ENCODE measurements at regions not wholly inside any gene's neighbourhood (a gene's known extent, or its start where the extent isn't known, plus 50 kb on each side); places are given as distances from the start of the nearest gene placed in this dataset.

- no peaks in the 10 kb centered on the region for H3K23me2 ChIP-seq (ENCODE audit: insufficient read length, low read depth, low read length, poor library complexity, severe bottlenecking)
- no peaks in the 10 kb centered on the region for H3K9me3 ChIP-seq (ENCODE audit: control insufficient read depth, low read depth, low read length)
- H3T11ph ChIP-seq (ENCODE audit: low read length), result no peak overlapping the region
- H2BK5ac ChIP-seq (ENCODE audit: insufficient read length, low read length), result no peak overlapping the region
- no peak overlapping the region for H4K5ac ChIP-seq (ENCODE audit: insufficient read length, low read depth, low read length)
- no peaks in the 10 kb centered on the region for H3K36me3 Mint-ChIP-seq (ENCODE audit: insufficient read depth in 1 of 3, low read depth in 3 of 3)
- no peak overlapping the region for H3K9ac ChIP-seq (ENCODE audit: extremely low read depth, insufficient read length, low read length)
- H3K14ac ChIP-seq (ENCODE audit: insufficient read depth, low read length), result no peak overlapping the region
- no peaks in the 10 kb centered on the region for H4K20me1 ChIP-seq (ENCODE audit: control insufficient read depth, insufficient read depth, insufficient read length)
- no peak overlapping the region for H2BK20ac ChIP-seq (ENCODE audit: low read depth, low read length, poor library complexity, severe bottlenecking)
- H3K4me3 Mint-ChIP-seq, result no peak overlapping the region
- H3K18ac ChIP-seq (ENCODE audit: insufficient read length, low read depth, low read length), result no peak overlapping the region
- no peaks in the 10 kb centered on the region for H3K79me2 ChIP-seq (ENCODE audit: insufficient read depth, low read length)
- no peak overlapping the region for H3K56ac ChIP-seq (ENCODE audit: insufficient read length, low read depth, low read length)
- no peaks in the 10 kb centered on the region for H3K79me1 ChIP-seq (ENCODE audit: insufficient read depth, low read depth, low read length, poor library complexity, severe bottlenecking)
- H3K27me3 ChIP-seq (ENCODE audit: insufficient read depth, low read length), result no peaks in the 10 kb centered on the region
- H3K27ac Mint-ChIP-seq, result no peak overlapping the region
- H2BK15ac ChIP-seq (ENCODE audit: low read depth, low read length), result no peak overlapping the region
- H4K91ac ChIP-seq (ENCODE audit: insufficient read length, low read depth, low read length), result no peak overlapping the region
- H3K9me3 Mint-ChIP-seq, result no peaks in the 10 kb centered on the region
- H4K8ac ChIP-seq (replicated peaks; ENCODE audit: insufficient read length, low read depth, low read length), result no peak overlapping the region
- H3K4me2 ChIP-seq (ENCODE audit: insufficient read depth, insufficient read length, low read length), result no peak overlapping the region
- no peak for DNase-seq
- no peak overlapping the region for H2AK5ac ChIP-seq (ENCODE audit: insufficient read length, low read length)
- no peaks in the 10 kb centered on the region for H3K4me1 ChIP-seq (ENCODE audit: insufficient read depth, low read length)
- peaks cover 0 to 8% of the 10 kb centered on the region in 2 experiments; a peak in 2 of 4 replicates for H3K4me1 Mint-ChIP-seq
- H2BK120ac ChIP-seq (ENCODE audit: low read depth, low read length, poor library complexity, severe bottlenecking), result no peak overlapping the region
- H2AFZ ChIP-seq (ENCODE audit: low read length), result no peak overlapping the region
- H3K23ac ChIP-seq (ENCODE audit: insufficient read length, low read depth, low read length), result no peak overlapping the region
- no peak for TF ChIP-seq CTCF (conservative IDR thresholded peaks at IDR 0.05)
- H3K27ac ChIP-seq (ENCODE audit: insufficient read length, low read depth, low read length), result no peak overlapping the region
- no peak overlapping the region for H3K4ac ChIP-seq (ENCODE audit: low read depth, low read length)
- WGBS (ENCODE audit: extremely low coverage, insufficient read length, low lambda C conversion rate), result no CpG with 5 or more reads among the region's 5 CpGs
- H3K27me3 Mint-ChIP-seq (ENCODE audit: low read depth), result peaks cover 6% of the 10 kb centered on the region
- H2BK12ac ChIP-seq (ENCODE audit: insufficient read length, low read depth, low read length), result no peak overlapping the region
These were observed 100.4 kb upstream of the SERP2 start for GRCh38 chr13:44273216-44273615.

Measured in H9 (cell line).